ENCODE measurements at regions not wholly inside any gene's neighbourhood (a gene's known extent, or its start where the extent isn't known, plus 50 kb on each side); places are given as distances from the start of the nearest gene placed in this dataset.

GRCh38 chr16:22675745-22676540 lies 138.0 kb upstream of the HS3ST2 start:
- no peaks in the 10 kb centered on the region for H3K27me3 ChIP-seq (ENCODE audit: low read length)
- no peaks in the 10 kb centered on the region for H3K9me3 ChIP-seq (ENCODE audit: insufficient read depth, low read length)
- TF ChIP-seq EZH2phosphoT487 (conservative IDR thresholded peaks at IDR 0.05; ENCODE audit: low read length) = no peak
- no peak for TF ChIP-seq CTCF (IDR thresholded peaks at IDR 0.05; ENCODE audit: insufficient read depth, low read length, poor library complexity, severe bottlenecking)
- H3K4me3 ChIP-seq (ENCODE audit: insufficient read depth, low read length, poor library complexity, severe bottlenecking) = no peak overlapping the region
- H3K9ac ChIP-seq (ENCODE audit: low read length) = no peak overlapping the region
- no peaks in the 10 kb centered on the region for H3K36me3 ChIP-seq (ENCODE audit: low read length)
- H3F3A ChIP-seq (ENCODE audit: insufficient read depth) = no peaks in the 10 kb centered on the region
- no peaks in the 10 kb centered on the region for H3K79me2 ChIP-seq (ENCODE audit: insufficient read depth, low read length)
- no peaks in the 10 kb centered on the region for H4K20me1 ChIP-seq (ENCODE audit: low read depth, low read length)
- H3K27ac ChIP-seq (ENCODE audit: low read depth, low read length) = no peak overlapping the region
- no peak overlapping the region for H2AFZ ChIP-seq (ENCODE audit: low read depth, low read length, severe bottlenecking)
- no peaks in the 10 kb centered on the region for H3K9me2 ChIP-seq (replicated peaks; ENCODE audit: insufficient read depth, low read length)
- H3K4me2 ChIP-seq (ENCODE audit: low read depth, low read length, poor library complexity, severe bottlenecking) = no peak overlapping the region

DNA sequence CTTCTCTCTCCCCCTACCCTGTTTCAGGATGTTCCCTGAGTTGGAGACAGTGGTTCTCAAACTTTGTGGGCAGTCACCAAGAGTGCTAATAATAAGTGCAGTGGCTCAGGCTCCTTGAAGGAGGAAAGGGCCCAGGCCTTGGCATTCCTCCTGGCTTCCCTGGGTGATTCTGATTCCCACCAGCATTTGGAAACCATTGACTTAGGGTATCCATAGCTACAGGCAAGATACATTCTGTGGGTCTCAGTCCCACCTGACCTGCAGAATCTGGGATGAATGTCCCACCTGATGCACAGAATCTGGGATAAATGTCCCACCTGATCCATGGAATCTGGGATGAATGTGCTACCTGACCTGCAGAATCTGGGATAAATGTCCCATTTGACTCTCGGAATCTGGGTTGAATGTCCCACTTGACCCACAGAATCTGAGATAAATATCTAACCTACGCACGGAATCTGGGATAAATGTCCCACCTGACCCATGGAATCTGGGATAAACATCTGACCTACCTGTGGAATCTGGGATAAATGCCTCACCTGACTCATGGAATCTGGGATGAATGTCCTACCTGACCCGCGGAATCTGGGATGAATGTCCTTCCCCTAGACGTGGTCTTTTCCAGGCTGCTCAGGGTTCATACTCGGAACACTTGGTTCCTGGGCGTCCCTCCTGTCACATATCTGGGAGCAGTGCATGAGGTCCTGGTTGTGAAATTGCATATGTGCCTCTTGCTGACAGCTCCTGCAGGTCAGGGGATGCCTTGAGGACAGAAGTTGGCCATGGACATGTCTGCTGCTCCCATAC lies 136.7 kb upstream of the HS3ST2 start:
- Histone ChIP-seq H3F3A (ENCODE audit: insufficient read depth) (no peaks in the 10 kb centered on the region), H3K27me3 (ENCODE audit: low read length) (no peaks in the 10 kb centered on the region), H3K9me2 (replicated peaks; ENCODE audit: insufficient read depth, low read length) (no peaks in the 10 kb centered on the region), H4K20me1 (ENCODE audit: low read depth, low read length) (no peaks in the 10 kb centered on the region), H3K9me3 (ENCODE audit: insufficient read depth, low read length) (no peaks in the 10 kb centered on the region), H3K79me2 (ENCODE audit: insufficient read depth, low read length) (no peaks in the 10 kb centered on the region), H3K4me3 (ENCODE audit: insufficient read depth, low read length, poor library complexity, severe bottlenecking) (no peak overlapping the region), H3K27ac (ENCODE audit: low read depth, low read length) (no peak overlapping the region), H2AFZ (ENCODE audit: low read depth, low read length, severe bottlenecking) (no peak overlapping the region), H3K9ac (ENCODE audit: low read length) (no peak overlapping the region), H3K4me2 (ENCODE audit: low read depth, low read length, poor library complexity, severe bottlenecking) (no peak overlapping the region), H3K36me3 (ENCODE audit: low read length) (no peaks in the 10 kb centered on the region)
- TF ChIP-seq CTCF (IDR thresholded peaks at IDR 0.05; ENCODE audit: insufficient read depth, low read length, poor library complexity, severe bottlenecking) (no peak), EZH2phosphoT487 (conservative IDR thresholded peaks at IDR 0.05; ENCODE audit: low read length) (no peak)

GRCh38 chr16:22678311-22678710 lies 135.7 kb upstream of the HS3ST2 start:
- Histone ChIP-seq H3K9ac (ENCODE audit: low read length) (no peak overlapping the region), H3K79me2 (ENCODE audit: insufficient read depth, low read length) (no peaks in the 10 kb centered on the region), H2AFZ (ENCODE audit: low read depth, low read length, severe bottlenecking) (no peak overlapping the region), H3F3A (ENCODE audit: insufficient read depth) (no peaks in the 10 kb centered on the region), H3K27me3 (ENCODE audit: low read length) (no peaks in the 10 kb centered on the region), H3K36me3 (ENCODE audit: low read length) (no peaks in the 10 kb centered on the region), H4K20me1 (ENCODE audit: low read depth, low read length) (no peaks in the 10 kb centered on the region), H3K4me3 (ENCODE audit: insufficient read depth, low read length, poor library complexity, severe bottlenecking) (no peak overlapping the region), H3K9me3 (ENCODE audit: insufficient read depth, low read length) (no peaks in the 10 kb centered on the region), H3K4me2 (ENCODE audit: low read depth, low read length, poor library complexity, severe bottlenecking) (no peak overlapping the region), H3K9me2 (replicated peaks; ENCODE audit: insufficient read depth, low read length) (no peaks in the 10 kb centered on the region), H3K27ac (ENCODE audit: low read depth, low read length) (no peak overlapping the region)
- TF ChIP-seq CTCF (IDR thresholded peaks at IDR 0.05; ENCODE audit: insufficient read depth, low read length, poor library complexity, severe bottlenecking) (no peak), EZH2phosphoT487 (conservative IDR thresholded peaks at IDR 0.05; ENCODE audit: low read length) (no peak)
